HFFc6 (cell line): ENCODE measurements at regions not wholly inside any gene's neighbourhood (a gene's known extent, or its start where the extent isn't known, plus 50 kb on each side); places are given as distances from the start of the nearest gene placed in this dataset.
"Not testable (repeated sequence)": the region's sequence is repeated elsewhere in the genome, so short reads cannot be mapped to it uniquely, and the experiment has no call there.

Experiments used
- DNase-seq: peaks from one replicate; pipeline ENCODE4 v3.0.0-alpha.2; 2018
- H3K27ac Mint-ChIP-seq: 2 replicates; pipeline ENCODE4 v1.8.0; 2020; ENCODE audit warnings: mild to moderate bottlenecking, mixed read lengths
- H3K27me3 Mint-ChIP-seq: 2 replicates; pipeline ENCODE4 v1.8.0; 2021; ENCODE audit warnings: mild to moderate bottlenecking, moderate library complexity, mixed read lengths; ENCODE audit not compliant: insufficient read depth
- H3K36me3 Mint-ChIP-seq: 2 replicates; pipeline ENCODE4 v1.8.0; 2021; ENCODE audit warnings: low read depth, mixed read lengths
- H3K4me1 Mint-ChIP-seq: 2 replicates; pipeline ENCODE4 v1.8.0; 2020; ENCODE audit warnings: low read depth, mixed read lengths
- H3K4me3 Mint-ChIP-seq: 2 replicates; pipeline ENCODE4 v1.8.0; 2020; ENCODE audit warnings: mild to moderate bottlenecking, moderate library complexity, mixed read lengths
- H3K9me3 Mint-ChIP-seq: 2 replicates; pipeline ENCODE4 v1.8.0; 2020; ENCODE audit warnings: mild to moderate bottlenecking, mixed read lengths
- TF ChIP-seq, protein P1 (sequence below): fragments of 200-600 bp; sonication (generic); IDR thresholded peaks from 2 replicates; pipeline ENCODE4 v1.5.0; 2021; ENCODE audit warnings: antibody characterized with exemption, mild to moderate bottlenecking

DNA sequence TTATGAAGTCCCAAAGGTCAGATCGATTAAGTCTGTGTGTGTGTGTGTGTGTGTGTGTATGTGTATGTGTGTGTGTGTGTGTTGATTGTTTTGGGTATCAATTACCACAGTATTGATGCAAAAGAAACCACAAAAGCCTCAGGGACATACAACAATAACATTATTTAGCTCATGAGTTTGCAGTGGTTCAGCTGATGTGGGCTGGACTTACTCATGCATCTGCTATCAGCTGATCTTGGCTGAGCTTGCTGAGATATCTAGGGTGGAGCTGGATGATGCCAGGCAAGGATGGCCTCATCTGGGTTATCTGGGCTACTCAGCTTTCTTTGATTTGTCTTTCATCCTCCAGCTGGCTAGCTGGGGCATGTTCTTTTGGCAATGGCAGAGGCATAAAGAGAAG, 82.4 kb upstream of the PRR23C start:
- Mint-ChIP-seq H3K36me3 (no peaks in the 10 kb centered on the region), H3K9me3 (no peaks in the 10 kb centered on the region), H3K27ac (no peak overlapping the region), H3K4me1 (peaks cover 40% of the 10 kb centered on the region), H3K4me3 (no peak overlapping the region), H3K27me3 (peaks cover 2% of the 10 kb centered on the region; the same call in 1 of the 2 replicates)
- peak; percentile 67 for DNase-seq
- TF ChIP-seq, protein P1, sequence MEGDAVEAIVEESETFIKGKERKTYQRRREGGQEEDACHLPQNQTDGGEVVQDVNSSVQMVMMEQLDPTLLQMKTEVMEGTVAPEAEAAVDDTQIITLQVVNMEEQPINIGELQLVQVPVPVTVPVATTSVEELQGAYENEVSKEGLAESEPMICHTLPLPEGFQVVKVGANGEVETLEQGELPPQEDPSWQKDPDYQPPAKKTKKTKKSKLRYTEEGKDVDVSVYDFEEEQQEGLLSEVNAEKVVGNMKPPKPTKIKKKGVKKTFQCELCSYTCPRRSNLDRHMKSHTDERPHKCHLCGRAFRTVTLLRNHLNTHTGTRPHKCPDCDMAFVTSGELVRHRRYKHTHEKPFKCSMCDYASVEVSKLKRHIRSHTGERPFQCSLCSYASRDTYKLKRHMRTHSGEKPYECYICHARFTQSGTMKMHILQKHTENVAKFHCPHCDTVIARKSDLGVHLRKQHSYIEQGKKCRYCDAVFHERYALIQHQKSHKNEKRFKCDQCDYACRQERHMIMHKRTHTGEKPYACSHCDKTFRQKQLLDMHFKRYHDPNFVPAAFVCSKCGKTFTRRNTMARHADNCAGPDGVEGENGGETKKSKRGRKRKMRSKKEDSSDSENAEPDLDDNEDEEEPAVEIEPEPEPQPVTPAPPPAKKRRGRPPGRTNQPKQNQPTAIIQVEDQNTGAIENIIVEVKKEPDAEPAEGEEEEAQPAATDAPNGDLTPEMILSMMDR, result no peak

DNA sequence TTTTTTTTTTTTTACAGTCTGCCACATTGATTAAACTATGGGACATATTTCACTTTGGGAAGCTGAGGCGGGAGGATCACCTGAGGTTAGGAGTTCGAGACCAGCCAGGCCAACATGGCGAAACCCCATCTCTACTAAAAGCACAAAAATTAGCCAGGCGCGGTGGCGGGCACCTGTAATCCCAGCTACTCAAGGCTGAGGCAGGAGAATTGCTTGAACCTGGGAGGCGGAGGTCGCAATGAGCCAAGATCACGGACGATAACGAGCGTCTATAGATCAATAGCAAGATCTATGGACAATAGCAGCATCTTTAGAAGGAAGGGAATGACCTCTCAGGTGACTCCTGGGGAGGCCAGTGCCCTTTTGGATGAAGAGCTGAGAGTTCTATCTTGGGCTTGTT, 82.9 kb upstream of the PRR23C start:
- H3K4me3 Mint-ChIP-seq, H3K27ac Mint-ChIP-seq: not testable (repeated sequence)

DNA sequence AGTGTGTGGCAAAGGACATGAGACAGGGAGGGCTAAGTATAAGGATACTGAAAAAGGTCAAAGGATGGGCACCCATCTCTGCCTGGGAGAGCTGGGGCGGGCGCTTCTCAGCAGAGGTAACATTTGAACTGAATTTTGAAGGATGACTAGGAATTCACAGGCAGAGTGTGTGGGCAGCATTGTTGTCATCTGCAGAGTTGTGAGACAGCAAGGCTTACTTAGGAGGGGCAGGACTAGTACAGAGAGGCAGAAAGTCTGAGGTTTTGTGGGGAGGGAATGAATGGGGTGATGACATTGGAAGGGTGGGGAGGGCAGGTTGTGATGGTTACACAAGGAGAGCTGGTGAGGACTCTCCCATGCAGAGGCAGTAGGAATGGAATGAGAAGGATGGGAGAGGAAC, 84.1 kb upstream of the PRR23C start:
- no peak overlapping the region for H3K4me3 Mint-ChIP-seq
- H3K9me3 Mint-ChIP-seq, result no peaks in the 10 kb centered on the region
- H3K27me3 Mint-ChIP-seq, result peaks cover 2% of the 10 kb centered on the region; the same call in 1 of the 2 replicates
- no peak overlapping the region; the same call in 1 of the 2 replicates for H3K27ac Mint-ChIP-seq
- peak; percentile 7 for DNase-seq
- H3K4me1 Mint-ChIP-seq, result peaks cover 23% of the 10 kb centered on the region
- TF ChIP-seq, protein P1, result no peak
- no peaks in the 10 kb centered on the region for H3K36me3 Mint-ChIP-seq

More for the DNA sequence above, 82.9 kb upstream of the PRR23C start:
- DNase-seq, H3K9me3 Mint-ChIP-seq, H3K27me3 Mint-ChIP-seq, H3K36me3 Mint-ChIP-seq: not testable (repeated sequence)
- peaks cover 34% of the 10 kb centered on the region for H3K4me1 Mint-ChIP-seq

DNA sequence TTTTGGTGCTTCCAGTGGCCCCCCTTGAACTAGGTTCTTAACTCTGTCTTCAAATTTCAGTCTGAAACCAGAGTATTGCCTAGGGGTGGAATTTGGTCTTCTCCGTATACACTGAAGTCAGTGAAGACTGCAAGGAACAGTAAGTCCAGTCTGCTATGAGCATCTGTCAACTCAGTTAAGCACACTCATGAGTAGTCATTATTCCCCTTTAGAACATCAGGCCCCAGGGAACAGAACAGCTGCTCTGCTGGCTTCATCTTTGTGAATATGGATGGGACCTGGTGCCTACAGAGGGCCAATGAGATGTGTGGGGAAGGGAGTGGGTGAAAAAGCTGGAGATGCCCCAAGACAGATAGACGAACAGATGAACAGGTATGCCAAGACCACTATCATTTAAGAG, 85.2 kb upstream of the PRR23C start:
- no peaks in the 10 kb centered on the region for H3K36me3 Mint-ChIP-seq
- H3K9me3 Mint-ChIP-seq, result no peaks in the 10 kb centered on the region
- H3K4me3 Mint-ChIP-seq, result no peak overlapping the region
- TF ChIP-seq, protein P1, result no peak
- H3K4me1 Mint-ChIP-seq, result peaks cover 21% of the 10 kb centered on the region
- peaks cover 2% of the 10 kb centered on the region; the same call in 1 of the 2 replicates for H3K27me3 Mint-ChIP-seq
- DNase-seq, result no peak
- H3K27ac Mint-ChIP-seq, result no peak overlapping the region

DNA sequence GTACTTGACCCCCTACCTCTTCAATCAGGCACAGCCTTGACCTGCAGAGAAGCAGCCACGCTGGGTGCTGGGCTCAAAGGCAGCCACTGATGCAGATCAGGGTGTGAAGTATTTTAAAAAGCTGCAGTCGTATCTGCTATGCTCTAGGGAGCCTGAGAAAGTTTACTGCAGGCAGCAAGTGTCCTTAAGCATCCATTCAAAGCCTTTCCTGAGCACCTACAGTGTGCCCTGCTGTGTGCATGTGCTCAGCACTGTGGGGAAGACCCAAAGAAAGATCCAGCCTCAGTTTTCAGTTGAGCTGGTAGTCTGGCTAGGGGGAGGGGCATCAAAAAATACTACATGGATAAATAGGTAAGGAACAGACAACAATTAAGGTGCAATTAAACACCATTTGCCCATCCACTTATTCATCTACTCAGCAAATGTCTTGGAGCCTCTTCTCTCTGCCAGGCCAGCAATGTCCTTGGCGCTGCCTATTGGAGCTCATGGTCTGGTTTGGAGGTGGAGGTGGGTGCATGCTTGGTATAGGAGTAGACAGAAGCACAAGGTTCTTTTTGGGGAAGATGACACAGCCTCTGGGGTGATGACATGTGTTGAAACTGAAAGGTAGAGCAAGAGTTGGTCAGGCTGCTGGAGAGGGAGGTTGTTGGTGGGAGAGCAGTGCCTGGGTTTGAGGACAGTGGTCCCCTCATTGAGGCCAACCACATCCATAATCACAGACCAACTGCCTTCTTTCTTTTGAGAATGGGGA, 85.9 kb upstream of the PRR23C start:
- TF ChIP-seq, protein P1, result no peak
- Mint-ChIP-seq H3K4me1 (peaks cover 21% of the 10 kb centered on the region), H3K4me3 (no peak overlapping the region), H3K27me3 (peaks cover 2% of the 10 kb centered on the region; the same call in 1 of the 2 replicates), H3K9me3 (no peaks in the 10 kb centered on the region), H3K27ac (no peak overlapping the region), H3K36me3 (no peaks in the 10 kb centered on the region)
- no peak for DNase-seq

DNA sequence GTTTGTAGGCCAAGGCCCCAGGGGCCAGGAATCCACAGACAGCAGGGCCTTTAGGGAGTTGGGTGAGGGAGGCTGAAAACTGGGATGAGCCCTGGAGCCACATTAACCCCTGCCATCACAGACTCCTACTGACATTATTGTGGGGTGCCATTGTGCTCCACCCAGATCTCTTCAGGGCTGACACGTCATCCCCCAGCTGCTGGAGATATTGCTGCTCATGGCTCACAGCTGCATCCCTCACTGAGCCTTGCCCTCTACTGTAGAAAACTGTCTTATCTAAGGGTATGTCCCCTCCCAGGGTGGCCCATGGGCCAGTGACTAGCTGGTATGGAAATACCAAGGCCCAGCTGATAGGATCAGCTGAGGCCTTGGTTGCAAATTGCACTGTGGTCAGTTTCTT, 87.3 kb upstream of the PRR23C start:
- no peak overlapping the region for H3K27ac Mint-ChIP-seq
- no peak overlapping the region for H3K4me3 Mint-ChIP-seq
- H3K9me3 Mint-ChIP-seq, result no peaks in the 10 kb centered on the region
- DNase-seq, result no peak
- H3K36me3 Mint-ChIP-seq, result no peaks in the 10 kb centered on the region
- peaks cover 17% of the 10 kb centered on the region for H3K4me1 Mint-ChIP-seq
- TF ChIP-seq, protein P1, result no peak
- H3K27me3 Mint-ChIP-seq, result peaks cover 2% of the 10 kb centered on the region; the same call in 1 of the 2 replicates
